ENCODE measurements at regions not wholly inside any gene's neighbourhood (a gene's known extent, or its start where the extent isn't known, plus 50 kb on each side); places are given as distances from the start of the nearest gene placed in this dataset.

DNA sequence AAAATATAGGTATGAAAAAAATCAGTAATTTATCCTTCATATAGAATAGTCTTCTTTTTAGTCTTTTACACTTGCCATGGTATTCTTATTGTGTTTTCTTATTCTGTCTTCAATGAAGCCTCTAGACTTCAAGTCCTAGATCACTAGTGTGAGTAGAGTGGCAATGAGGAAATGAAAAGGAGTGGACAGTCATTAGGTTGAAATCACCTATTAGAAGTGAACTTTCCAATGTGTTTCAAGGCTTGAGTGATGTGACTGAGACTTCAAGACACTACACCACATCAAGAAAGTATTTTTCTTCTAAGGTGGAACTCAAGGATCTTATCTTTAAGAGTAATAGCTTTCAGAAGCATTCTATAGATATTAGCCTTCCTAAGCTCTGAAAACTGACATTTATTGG lies 357.8 kb upstream of the MBL2 start:
- no peak for TF ChIP-seq CTCF (IDR thresholded peaks at IDR 0.05)
- no peak for TF ChIP-seq EP300 (IDR thresholded peaks at IDR 0.05)
- no peak for TF ChIP-seq POLR2A (IDR thresholded peaks at IDR 0.05)

Data from gastroesophageal sphincter (tissue), 3 donors.